ENCODE measurements at regions not wholly inside any gene's neighbourhood (a gene's known extent, or its start where the extent isn't known, plus 50 kb on each side); places are given as distances from the start of the nearest gene placed in this dataset.
"Not testable (repeated sequence)": the region's sequence is repeated elsewhere in the genome, so short reads cannot be mapped to it uniquely, and the experiment has no call there.

- no peak for DNase-seq (ENCODE audit: low spot score)
Measured at GRCh38 chr16:48680881-48681280, 70.9 kb upstream of the N4BP1 start.

GRCh38 chr16:48676836-48677235 is 66.9 kb upstream of the N4BP1 start:
- DNase-seq (ENCODE audit: low spot score) = no peak

- DNase-seq (ENCODE audit: low spot score) = not testable (repeated sequence)
Measured at GRCh38 chr16:48668184-48668583, 58.2 kb upstream of the N4BP1 start.

- DNase-seq (ENCODE audit: low spot score) = no peak
Measured at GRCh38 chr16:48659940-48660339, 50.0 kb upstream of the N4BP1 start.
